Fibroblast of skin of left biceps (primary cell): ENCODE measurements at regions not wholly inside any gene's neighbourhood (a gene's known extent, or its start where the extent isn't known, plus 50 kb on each side); places are given as distances from the start of the nearest gene placed in this dataset.
"Not testable (repeated sequence)": the region's sequence is repeated elsewhere in the genome, so short reads cannot be mapped to it uniquely, and the experiment has no call there.

ENCODE experiments used
- DNase-seq, 2 experiments: peaks; one replicate each; pipeline ENCODE4 v3.0.0-alpha.2; 2013; ENCODE audit warnings: low read depth in 2 of 2

DNA sequence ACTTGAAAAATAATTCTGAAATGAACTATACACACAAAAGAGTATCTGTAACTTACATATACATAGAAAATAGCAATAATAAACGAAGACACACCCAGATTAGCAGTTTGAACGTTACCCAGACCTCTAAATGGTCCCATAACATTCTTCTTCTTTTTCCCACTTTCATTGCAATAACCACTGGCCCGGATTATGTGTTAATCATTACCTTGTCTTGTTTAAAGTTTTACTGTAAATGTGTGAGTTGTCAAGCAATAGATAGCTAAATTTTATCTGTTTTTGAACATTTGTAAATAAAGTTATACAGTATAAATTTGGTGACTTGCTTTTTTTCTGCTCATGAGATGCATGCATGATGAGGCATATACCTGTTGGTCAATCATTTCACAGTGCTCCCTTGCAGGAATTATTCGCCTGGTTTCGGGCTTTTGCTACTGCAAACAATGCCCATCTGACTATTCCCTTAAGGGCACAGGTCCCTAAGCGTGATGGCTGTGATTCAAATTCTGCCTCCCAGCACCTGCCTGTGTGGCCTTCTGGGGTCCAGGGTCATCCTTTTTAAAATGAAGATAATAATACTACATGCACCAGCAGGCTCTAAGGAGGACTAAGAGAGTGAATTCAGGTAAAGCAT lies 66.1 kb downstream of the GADD45G start:
- no peak for DNase-seq

DNA sequence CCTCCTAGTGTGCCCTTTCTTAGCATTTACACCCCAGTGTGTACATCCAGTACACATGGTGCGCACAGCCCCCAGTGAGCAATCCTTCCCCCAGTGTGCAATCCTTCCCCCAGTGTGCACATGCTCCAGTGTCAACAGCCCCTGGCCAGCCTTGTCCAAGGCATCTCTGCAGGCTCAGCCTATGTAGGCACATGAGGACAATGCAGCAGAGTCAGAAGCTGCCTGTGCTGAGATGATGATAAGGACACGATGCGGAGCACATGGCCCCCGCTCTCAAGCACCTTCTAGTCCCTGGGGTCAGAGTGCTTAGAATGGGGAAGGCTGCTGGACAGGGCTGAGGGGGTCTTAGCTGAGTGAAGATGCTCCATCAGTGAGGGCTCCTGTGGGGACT lies 69.8 kb downstream of the GADD45G start:
- no peak for DNase-seq

DNA sequence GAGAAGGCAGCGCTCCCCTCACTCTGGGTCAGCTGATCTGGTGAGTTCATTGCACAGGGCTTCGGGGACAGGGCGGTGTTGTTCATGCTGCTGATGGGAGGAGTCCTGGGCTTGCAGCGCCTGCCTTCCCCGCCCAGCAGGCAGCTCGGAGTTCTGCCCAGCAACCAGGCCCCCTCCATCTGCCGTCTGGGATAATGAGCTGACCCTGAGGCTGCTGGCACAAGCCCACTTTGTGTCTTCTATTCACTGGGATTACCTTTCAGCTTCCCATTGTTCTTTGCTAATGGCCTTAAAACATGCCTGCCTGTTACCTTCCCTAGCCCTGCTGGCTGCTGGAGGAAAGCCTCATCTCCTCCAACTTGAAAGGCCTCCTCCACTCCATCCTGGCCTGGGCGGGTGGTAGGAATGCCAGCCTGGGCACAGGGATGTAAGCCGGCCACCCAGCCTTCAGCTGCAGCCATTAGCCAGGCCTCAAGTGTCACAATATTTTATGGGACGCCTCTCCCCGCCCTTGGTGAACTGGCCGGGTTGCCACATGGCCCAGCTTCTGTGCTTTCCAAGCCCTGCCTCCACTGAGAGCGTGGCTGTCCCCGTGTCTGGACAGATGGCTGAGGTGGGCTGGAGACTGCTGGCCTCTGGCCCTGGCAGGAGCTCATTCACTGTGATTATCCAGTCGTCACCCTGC lies 70.4 kb downstream of the GADD45G start:
- no peak for DNase-seq

DNA sequence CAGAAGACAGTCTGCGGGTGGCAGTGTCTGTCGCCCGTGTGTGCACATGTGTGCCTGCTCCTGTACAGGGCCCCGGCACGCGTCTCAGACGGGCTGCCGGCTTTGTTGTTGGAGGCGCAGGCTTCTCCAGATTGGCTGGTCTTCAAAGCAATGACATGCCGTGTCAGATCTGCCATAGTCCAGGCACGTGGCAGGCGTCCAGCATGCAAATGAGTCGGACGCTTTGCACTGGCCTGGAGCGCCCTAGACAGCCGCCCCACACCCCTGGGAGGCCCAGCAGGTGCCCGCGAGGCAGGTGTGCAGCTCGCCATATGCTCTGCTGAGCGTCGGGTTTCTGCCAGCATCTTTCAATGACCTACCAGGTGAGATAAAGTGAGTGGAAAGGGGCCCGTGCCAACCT lies 71.5 kb downstream of the GADD45G start:
- no peak for DNase-seq

- no peak for DNase-seq
These were observed 73.0 kb downstream of the GADD45G start for GRCh38 chr9:89677702-89678395.

- DNase-seq: no peak
These were observed 73.7 kb downstream of the GADD45G start for GRCh38 chr9:89678396-89679015.

GRCh38 chr9:89679016-89679415 lies 74.2 kb downstream of the GADD45G start:
- DNase-seq: no peak

DNA sequence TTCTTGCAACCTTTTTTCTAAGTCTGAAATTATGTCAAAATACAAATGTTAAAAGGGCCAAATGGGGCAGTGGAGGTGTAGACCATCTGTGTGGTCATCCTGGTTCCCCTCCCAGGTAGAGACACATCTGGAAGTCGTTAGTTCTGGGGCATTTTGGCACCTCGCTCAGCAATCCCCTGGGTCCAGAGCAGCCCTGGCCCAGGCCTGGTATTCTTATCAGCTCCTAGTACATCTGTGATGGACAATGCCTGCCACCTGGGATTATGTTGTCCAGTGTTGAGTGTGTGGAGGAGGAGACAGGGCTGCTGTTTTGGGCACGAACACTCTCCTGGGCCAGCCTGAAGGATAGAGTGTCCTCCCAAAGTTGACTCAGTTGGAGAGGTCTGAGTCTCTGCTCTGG lies 74.8 kb downstream of the GADD45G start:
- DNase-seq: no peak

GRCh38 chr9:89680547-89681467 lies 76.0 kb downstream of the GADD45G start:
- DNase-seq: no peak

DNA sequence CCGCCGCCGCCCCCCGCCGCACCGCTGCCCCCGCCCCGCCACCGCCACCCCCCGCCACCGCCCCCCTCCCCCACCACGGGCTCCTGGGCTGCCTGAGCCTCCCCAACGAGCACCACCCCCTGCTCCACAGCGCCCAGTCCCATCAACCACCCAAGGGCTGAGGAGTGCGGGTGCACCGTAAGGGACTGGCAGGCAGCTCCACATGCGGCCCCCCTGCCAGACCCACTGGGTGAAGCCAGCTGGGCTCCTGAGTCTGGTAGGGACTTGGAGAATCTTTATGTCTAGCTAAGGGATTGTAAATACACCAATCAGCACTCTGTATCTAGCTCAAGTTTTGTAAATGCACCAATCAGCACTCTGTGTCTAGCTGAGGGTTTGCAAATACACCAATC lies 76.7 kb downstream of the GADD45G start:
- DNase-seq: not testable (repeated sequence)

GRCh38 chr9:89683626-89684025 lies 78.8 kb downstream of the GADD45G start:
- no peak for DNase-seq

DNA sequence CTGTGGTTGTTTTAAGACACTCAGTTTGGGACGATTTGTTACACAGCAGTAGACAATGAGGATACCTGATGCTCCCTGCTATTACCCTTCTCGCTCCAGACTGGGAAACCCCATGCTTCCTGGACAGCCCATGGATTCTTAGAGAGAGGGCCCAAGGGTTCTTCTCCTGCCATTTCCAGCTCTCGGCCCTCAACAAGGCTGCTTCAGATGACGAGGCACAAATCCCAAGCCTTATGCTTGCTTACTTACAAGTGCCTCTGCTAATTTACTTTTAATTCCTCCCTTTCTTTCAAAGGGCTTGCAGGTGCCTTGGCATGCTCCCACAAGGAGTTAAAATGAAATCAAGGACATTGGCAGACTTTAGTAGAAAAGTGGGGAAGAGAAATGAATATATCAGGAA lies 79.4 kb downstream of the GADD45G start:
- no peak for DNase-seq

GRCh38 chr9:89684912-89685636 lies 80.3 kb downstream of the GADD45G start:
- no peak for DNase-seq

DNA sequence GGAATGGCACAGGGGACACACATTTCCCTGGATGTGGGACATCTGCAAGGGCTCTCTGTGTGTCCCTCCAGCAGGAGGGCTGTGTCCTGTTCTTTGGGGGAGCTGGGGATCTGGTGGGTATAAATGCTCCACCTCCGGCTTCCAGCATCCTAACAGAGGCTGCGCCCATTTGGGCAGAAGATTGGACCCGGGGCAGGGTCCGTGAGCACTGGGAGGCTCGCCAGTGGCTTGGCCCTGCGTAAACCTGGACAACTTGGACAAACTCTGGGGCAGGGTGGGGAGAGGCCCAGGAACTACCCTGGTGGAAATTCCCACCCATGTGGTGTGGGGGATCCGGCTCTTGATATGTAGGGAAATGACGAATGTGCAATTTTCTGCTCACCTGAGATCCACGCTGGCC lies 80.9 kb downstream of the GADD45G start:
- DNase-seq: no peak

DNA sequence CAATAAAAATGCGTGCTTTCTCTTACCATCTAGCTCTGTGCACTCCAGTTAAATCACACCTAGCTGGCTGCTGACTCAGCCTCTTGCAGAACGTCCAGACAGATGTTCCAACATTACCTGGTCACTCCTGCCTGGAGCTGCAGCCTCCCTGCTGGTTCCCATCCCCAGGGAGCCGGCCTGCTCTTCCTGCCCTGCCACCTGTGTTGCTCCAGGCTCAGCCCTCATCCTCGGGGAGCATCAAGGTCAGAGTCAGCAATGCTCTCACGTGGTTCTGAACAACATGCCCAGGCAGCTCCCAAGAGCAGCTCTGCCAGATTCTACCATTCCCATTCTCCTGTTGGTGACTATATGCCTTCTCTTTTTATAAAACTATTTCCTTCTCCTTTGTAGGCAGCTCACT lies 81.3 kb downstream of the GADD45G start:
- no peak for DNase-seq

- no peak for DNase-seq
These were observed 81.8 kb downstream of the GADD45G start for GRCh38 chr9:89686621-89687020.

DNA sequence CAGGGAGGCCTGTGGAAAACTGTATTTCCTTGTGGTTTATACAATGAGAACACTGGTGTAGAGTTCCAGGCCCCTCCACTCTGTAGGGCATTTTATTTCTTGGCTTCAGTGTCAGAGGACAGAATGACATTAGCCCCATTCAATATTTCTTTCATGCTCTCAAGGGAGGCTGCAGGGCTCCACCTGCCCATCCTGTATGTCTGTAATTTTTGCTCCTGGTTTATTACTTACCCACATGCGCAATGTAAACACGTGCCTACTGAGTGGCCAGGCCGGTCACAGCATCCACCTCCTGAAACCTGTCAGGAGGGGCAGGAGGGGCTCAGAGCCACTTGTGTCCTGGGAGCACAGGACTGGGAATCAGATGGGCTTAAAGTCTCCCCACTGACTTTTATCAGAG lies 82.4 kb downstream of the GADD45G start:
- no peak for DNase-seq

GRCh38 chr9:89687848-89688247 lies 83.0 kb downstream of the GADD45G start:
- no peak for DNase-seq

- not testable (repeated sequence) for DNase-seq
These were observed 84.5 kb downstream of the GADD45G start for GRCh38 chr9:89689321-89689720.

DNA sequence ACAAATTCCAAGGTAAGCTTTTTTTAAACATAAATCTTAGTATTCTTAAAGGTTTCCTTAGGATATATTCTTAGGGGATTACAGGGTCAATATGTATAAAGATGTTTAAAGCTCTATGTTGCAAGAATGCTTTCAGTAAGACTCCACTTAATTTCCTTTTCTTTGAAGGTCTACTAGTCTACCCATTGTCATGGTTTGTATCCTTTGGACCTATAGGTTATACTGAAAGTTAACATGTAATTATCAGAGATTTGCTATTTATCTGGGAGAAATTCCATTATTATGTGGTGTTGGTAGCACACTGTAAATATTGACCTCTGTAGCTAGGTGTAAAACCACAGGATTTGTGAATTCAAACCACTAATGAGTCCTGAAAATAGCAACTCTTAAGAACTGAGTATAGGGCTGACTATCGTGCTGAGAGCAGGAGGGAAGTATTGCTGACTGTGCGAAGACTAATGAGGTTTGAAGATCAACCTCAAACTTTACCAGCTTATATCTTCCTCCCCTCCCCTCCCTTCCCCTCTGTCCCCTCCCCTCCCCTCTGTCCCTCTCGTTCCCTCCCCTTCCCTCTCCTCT lies 85.6 kb downstream of the GADD45G start:
- DNase-seq: no peak
